SK-N-SH treated with all-trans-retinoic acid at 6 μM for 48 hours (cell line): ENCODE measurements at regions not wholly inside any gene's neighbourhood (a gene's known extent, or its start where the extent isn't known, plus 50 kb on each side); places are given as distances from the start of the nearest gene placed in this dataset.

ENCODE experiments used
- ARNTL ChIP-seq: fragments of 450-650 bp; formaldehyde crosslinking; IDR thresholded peaks from 2 replicates; pipeline ENCODE4 v1.5.0; 2020; ENCODE audit warnings: low read depth, mild to moderate bottlenecking, moderate library complexity, borderline replicate concordance
- ESRRG ChIP-seq: fragments of 250-450 bp; sonication (Bioruptor Pico); IDR thresholded peaks from 2 replicates; pipeline ENCODE4 v1.6.1; 2021; ENCODE audit warnings: mild to moderate bottlenecking
- OSR1 ChIP-seq: fragments of 250-450 bp; sonication (Bioruptor Pico); IDR thresholded peaks from 2 replicates; pipeline ENCODE4 v1.8.0; 2022; ENCODE audit warnings: moderate library complexity, mild to moderate bottlenecking, inconsistent platforms
- ZFP30 ChIP-seq: fragments of 450-650 bp; formaldehyde crosslinking; IDR thresholded peaks from 2 replicates; pipeline ENCODE4 v1.5.0; 2022; ENCODE audit warnings: mild to moderate bottlenecking, moderate library complexity
- TF ChIP-seq, protein P1 (sequence below): fragments of 250-450 bp; sonication (Bioruptor Pico); IDR thresholded peaks from 2 replicates; pipeline ENCODE4 v1.8.0; 2020; ENCODE audit warnings: mild to moderate bottlenecking, moderate library complexity, borderline replicate concordance
- TF ChIP-seq, protein P2 (sequence below): fragments of 250-450 bp; sonication (Bioruptor Pico); IDR thresholded peaks from 2 replicates; pipeline ENCODE4 v1.5.1; 2021; ENCODE audit warnings: mild to moderate bottlenecking, moderate library complexity

DNA sequence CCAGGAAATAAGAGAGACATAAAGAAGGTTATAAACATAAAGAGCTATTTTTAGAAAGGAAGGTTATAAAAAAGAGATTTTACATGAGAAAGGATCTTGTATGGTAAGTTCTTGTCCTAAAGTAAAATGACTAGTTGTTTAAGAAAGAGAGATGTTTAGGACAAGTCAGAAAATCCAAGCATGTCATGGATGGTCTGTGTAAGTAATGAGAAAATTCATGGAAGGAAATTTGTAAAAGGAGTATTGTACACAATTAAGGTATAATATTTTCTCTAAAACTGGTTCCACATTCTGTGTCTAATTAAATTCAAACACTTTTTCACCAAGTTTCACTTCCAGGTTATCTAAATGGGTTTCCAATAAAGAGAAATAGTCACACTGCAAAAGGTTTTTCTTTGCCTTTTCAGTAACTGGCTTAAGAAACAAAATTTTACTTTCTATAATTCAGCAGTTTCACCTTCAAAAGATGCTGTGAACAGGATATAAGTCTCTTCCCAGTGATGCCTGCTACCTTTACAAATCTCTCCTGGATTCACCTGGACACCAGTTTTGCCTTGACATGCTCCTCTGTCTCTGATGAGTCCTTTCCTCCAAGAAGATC lies 455.7 kb downstream of the ZIC1 start:
- TF ChIP-seq, protein P1, sequence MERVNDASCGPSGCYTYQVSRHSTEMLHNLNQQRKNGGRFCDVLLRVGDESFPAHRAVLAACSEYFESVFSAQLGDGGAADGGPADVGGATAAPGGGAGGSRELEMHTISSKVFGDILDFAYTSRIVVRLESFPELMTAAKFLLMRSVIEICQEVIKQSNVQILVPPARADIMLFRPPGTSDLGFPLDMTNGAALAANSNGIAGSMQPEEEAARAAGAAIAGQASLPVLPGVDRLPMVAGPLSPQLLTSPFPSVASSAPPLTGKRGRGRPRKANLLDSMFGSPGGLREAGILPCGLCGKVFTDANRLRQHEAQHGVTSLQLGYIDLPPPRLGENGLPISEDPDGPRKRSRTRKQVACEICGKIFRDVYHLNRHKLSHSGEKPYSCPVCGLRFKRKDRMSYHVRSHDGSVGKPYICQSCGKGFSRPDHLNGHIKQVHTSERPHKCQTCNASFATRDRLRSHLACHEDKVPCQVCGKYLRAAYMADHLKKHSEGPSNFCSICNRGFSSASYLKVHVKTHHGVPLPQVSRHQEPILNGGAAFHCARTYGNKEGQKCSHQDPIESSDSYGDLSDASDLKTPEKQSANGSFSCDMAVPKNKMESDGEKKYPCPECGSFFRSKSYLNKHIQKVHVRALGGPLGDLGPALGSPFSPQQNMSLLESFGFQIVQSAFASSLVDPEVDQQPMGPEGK (CRISPR knock-in tag) = no peak
- no peak for TF ChIP-seq ARNTL (CRISPR knock-in tag)
- TF ChIP-seq ZFP30 = no peak
- no peak for TF ChIP-seq OSR1 (CRISPR knock-in tag)
- TF ChIP-seq, protein P2, sequence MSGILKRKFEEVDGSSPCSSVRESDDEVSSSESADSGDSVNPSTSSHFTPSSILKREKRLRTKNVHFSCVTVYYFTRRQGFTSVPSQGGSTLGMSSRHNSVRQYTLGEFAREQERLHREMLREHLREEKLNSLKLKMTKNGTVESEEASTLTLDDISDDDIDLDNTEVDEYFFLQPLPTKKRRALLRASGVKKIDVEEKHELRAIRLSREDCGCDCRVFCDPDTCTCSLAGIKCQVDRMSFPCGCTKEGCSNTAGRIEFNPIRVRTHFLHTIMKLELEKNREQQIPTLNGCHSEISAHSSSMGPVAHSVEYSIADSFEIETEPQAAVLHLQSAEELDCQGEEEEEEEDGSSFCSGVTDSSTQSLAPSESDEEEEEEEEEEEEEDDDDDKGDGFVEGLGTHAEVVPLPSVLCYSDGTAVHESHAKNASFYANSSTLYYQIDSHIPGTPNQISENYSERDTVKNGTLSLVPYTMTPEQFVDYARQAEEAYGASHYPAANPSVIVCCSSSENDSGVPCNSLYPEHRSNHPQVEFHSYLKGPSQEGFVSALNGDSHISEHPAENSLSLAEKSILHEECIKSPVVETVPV = no peak
- TF ChIP-seq ESRRG = no peak
